CD4-positive, alpha-beta T cell treated with Interleukin-6 for 4 hours (primary cell): ENCODE measurements at regions not wholly inside any gene's neighbourhood (a gene's known extent, or its start where the extent isn't known, plus 50 kb on each side); places are given as distances from the start of the nearest gene placed in this dataset.
"Not testable (repeated sequence)": the region's sequence is repeated elsewhere in the genome, so short reads cannot be mapped to it uniquely, and the experiment has no call there.

Experiments
- DNase-seq: peaks from one replicate; pipeline ENCODE4 v3.0.0-alpha.2; 2020; ENCODE audit warnings: mixed read lengths

DNA sequence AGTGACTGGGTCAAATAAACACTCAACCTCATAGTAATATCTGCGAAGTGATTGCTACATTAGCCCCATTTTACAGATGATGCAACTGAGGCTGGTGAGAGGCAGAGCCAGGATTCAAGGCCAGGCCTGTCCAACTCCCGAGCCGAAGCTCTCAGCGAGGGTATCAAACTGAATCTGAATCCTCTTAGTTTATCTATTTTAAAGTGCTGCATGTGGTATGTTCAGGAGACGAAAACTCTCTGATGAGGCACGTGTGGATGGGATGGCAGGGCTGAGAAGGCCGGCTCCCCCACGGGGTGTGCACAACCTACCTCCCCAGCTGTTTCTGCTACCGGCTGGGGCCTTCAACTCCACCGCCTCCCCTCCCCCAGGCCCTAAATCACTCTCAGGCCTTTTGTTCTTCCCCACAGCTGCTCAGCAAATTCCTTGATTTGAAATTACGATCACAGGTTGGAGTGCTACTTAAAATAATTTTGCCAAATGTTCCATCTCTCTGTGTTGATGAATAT, 171.8 kb downstream of the TOMM20 start:
- DNase-seq, result no peak

- DNase-seq, result peak; percentile 42
Observed at GRCh38 chr1:234955107-234955731, 173.4 kb downstream of the TOMM20 start.

GRCh38 chr1:234954613-234955012, 174.0 kb downstream of the TOMM20 start:
- no peak for DNase-seq

DNA sequence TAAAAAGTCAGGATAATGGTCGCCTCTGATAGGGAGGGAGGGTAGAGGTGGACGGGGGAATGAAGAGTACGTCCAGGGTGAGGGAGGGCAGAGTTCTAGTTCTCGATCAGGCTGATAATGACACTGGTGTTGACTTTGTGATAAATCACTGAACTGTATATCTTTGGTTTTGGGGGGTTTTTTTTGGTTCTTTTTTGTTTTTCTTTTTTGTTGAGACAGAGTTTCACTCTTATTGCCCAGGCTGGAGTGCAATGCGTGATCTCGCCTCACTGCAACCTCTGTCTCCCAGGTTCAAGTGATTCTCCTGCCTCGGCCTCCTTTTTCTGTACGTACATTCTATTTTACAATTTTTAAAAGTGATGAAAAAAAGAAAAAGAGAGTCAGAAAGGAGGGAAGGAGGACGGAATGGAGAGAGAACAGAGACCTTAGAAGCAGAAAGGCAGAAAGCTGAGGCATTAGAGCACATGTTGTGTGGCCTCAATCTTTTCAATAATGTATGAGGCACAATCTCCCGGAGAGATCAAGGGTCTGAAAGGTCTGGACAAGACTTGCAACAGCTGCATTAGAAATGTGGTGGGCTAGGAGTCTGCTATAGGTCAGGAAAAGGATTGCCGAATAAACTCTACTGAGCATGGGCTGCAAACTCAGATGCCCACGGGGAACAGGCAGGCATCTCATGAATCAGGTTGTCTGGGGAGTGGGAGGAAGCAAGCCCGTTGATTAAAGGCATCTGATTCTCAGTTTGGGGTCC, 174.8 kb downstream of the TOMM20 start:
- DNase-seq, result no peak

DNA sequence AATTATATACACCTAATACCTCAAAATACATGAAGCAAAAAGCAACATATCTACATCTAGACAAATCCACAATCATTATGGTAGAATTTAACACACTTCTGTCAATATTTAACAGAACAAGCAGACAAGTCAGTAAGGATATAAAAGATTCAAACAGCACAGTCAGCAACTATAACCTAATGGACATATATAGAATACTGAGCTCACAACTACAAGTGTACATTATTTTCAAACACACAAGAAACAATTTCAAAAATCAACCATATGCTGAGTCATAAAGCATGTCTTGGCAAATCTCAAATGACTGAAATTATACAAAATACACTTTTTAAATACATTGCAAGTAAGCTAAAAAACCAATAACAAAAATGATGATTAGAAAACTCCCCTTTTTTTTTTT, 178.0 kb downstream of the TOMM20 start:
- no peak for DNase-seq

- not testable (repeated sequence) for DNase-seq
Observed at GRCh38 chr1:234949528-234949927, 179.1 kb downstream of the TOMM20 start.

DNA sequence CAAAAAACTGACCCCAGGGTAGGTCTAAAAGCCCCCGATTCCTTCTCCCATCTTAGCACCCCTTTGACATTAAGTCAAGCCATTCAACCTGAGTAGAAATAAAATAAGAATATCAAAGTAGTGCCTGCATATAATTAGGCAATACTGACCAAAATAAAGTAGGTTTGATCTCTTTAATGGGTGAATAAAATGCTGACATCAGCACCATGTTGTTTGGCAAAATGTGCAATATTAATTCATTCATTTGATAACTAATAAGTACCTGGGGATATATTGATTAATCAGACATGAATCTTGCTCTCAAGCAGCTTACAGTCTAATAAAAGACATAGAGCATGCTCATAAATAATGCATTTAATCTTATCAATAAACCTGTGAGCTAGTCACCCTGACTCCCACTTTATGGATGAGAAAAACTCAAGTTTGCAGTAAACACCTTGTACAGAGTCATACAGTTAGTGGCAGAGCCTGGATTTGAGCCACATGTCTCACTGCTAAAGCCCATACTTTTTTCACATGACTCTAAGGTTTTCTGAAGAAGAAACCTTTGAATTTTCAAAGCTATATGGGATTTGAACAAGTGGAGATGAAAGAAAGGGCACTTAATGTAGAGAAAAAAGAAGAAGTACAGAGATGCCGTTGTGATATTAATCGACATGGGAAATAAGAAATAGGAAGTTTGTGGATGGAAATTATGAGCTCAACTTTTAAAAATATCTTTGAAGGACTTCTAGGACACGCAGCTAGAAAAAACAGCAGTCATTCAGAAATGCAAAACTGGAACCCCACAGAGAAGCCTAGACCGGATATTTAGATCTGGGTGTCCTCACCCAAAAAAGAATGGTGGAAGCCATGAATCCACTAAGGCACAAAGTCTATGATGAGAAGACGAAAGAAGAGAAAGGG, 183.9 kb downstream of the TOMM20 start:
- no peak for DNase-seq

GRCh38 chr1:234943836-234944402, 184.7 kb downstream of the TOMM20 start:
- no peak for DNase-seq

GRCh38 chr1:234942879-234943506, 185.6 kb downstream of the TOMM20 start:
- no peak for DNase-seq

DNA sequence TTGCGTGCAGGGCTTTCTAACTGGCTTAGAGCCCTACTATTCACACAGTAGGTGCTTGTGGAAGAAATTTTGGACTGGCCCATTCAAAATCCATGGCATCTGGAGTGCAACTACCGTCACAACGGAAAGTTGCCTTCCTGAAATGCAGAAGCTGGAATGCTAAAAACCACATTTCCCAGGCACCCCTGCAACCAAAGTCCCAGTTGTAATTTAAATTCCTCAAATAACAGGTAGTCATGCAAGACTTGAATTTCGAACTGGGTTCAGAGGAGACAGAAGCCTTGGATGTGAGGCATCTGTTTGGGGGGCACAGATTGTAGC, 186.7 kb downstream of the TOMM20 start:
- no peak for DNase-seq

GRCh38 chr1:234941321-234942011, 187.2 kb downstream of the TOMM20 start:
- DNase-seq, result no peak

DNA sequence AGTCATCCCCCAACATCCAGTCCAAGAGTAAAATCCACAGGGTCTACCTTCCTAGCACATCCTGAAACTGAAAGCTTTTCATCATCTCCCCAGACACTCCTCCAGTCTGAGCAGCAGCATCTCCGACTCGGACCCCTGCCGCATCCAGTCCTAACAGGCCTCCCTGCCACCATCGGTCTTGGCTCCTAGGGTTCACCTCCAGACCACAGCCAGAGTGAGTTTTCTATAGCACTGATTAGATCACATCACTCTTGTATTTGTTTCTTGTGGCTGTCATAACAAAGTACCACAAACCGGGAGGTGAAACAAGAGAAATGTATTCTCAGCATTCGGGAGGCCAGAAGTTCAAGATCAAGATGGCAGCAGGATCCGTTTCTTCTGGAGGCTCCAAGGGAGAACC, 187.8 kb downstream of the TOMM20 start:
- DNase-seq, result no peak

- no peak for DNase-seq
Observed at GRCh38 chr1:234938924-234939323, 189.7 kb downstream of the TOMM20 start.

- DNase-seq, result no peak
Observed at GRCh38 chr1:234938135-234938534, 190.5 kb downstream of the TOMM20 start.

- DNase-seq, result no peak
Observed at GRCh38 chr1:234936612-234937389, 191.8 kb downstream of the TOMM20 start.

GRCh38 chr1:234934611-234935033, 194.0 kb downstream of the TOMM20 start:
- no peak for DNase-seq

DNA sequence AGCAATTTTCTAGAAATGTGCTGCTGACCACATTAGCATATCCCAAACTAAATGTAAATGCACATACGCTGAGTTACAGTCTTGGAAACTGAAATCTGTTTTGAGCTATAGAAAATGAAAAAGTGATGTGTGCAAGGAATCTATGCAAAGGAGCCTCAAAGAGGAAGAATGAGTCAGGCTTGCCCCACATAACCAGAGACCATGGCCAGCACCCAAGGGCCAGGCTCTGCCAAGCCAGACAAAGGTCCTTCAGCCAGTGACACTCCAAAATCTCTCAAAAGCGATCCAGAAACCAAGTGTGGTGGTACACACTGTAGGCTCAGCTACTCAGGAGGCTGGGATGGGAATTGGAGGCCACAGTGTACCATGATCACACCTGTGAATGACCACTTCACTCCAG, 195.2 kb downstream of the TOMM20 start:
- DNase-seq, result no peak

DNA sequence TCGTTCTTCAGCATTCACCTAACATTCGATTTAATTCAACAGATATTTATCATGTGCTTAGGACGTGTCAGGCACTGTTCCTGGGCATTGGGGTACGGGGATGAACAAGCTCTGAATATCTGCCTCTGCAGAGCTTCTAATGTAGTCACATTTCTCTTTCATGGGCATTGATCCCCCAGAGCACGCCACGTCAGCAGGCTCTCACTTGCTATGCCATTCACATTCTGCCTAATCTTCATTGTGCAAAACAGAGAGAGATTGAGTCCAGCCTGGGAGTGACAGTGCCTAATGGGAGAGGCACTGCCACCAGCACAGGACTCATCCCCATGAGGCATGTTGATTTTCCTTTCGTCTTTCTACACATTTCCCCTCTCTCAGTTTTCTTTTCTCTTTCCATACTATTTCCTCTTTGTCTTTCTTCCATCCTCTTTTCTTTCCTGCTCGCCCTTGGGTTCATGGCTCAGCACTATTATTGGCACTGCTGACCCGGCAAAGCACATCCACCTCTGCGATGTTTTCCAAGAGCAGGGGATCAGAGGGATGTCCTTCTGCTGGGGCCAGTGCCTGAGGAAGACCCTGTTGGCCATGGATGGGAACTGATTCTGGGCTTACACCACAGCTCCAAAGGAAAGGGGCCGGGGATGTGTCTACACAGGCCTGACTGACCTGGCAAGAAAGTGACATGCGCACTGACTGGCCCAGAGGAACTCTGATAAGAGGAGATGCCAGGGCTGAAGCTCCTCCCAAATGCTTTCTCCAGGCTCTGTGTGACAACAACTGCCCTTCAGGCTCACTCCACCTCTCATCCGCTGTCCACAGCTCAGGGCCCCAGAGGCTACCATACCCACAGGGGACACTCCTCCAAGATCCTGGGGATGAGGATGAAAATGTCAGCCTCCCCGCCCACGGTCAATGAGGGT, 195.9 kb downstream of the TOMM20 start:
- no peak for DNase-seq

- no peak for DNase-seq
Observed at GRCh38 chr1:234932106-234932505, 196.5 kb downstream of the TOMM20 start.

- no peak for DNase-seq
Observed at GRCh38 chr1:234931404-234931973, 197.1 kb downstream of the TOMM20 start.
